Gastrocnemius medialis (tissue), 4 donors: ENCODE measurements at regions not wholly inside any gene's neighbourhood (a gene's known extent, or its start where the extent isn't known, plus 50 kb on each side); places are given as distances from the start of the nearest gene placed in this dataset.

Experiments used
- ATAC-seq, 2 donors: fragments of 150-250 bp; one replicate each; pipeline ENCODE4 v1.9.1; 2016
- DNase-seq, 2 donors: peaks; one replicate each; pipeline ENCODE4 v3.0.0-alpha.2; 2019
- H3K27ac ChIP-seq, 4 donors: fragments of 200-600 bp; sonication (generic); 1 replicate in 1 of 4; 2 replicates in 3 of 4; pipeline ENCODE4 v1.5.1; 2016 to 2018; ENCODE audit warnings: mild to moderate bottlenecking in 2 of 4, moderate library complexity in 1 of 4
- H3K27me3 ChIP-seq, 3 donors: fragments of 200-600 bp; sonication (generic) in 2 of 3; 1 replicate in 1 of 3; 2 replicates in 2 of 3; pipeline versions ENCODE4 v1.5.1 to v1.6.0; 2016 to 2019; ENCODE audit warnings: mild to moderate bottlenecking in 1 of 3, moderate library complexity in 1 of 3
- H3K36me3 ChIP-seq, 2 donors: fragments of 200-600 bp; sonication (generic) in 1 of 2; one replicate each; pipeline ENCODE4 v1.5.1; 2017 to 2018
- H3K4me1 ChIP-seq, 2 donors: fragments of 200-600 bp; sonication (generic) in 1 of 2; one replicate each; pipeline ENCODE4 v1.5.1; 2016 to 2017; ENCODE audit warnings: mild to moderate bottlenecking in 2 of 2
- H3K4me3 ChIP-seq, 4 donors: fragments of 200-600 bp; sonication (generic) in 3 of 4; 1 replicate in 1 of 4; 2 replicates in 3 of 4; pipeline ENCODE4 v1.5.1; 2016 to 2019; ENCODE audit warnings: mild to moderate bottlenecking in 2 of 4
- H3K9me3 ChIP-seq, 3 donors: fragments of 200-600 bp; sonication (generic) in 2 of 3; 1 replicate in 1 of 3; 2 replicates in 2 of 3; pipeline ENCODE4 v1.5.1; 2016 to 2019
- POLR2A ChIP-seq, 2 donors: fragments of 450-650 bp; IDR thresholded peaks; one replicate each; pipeline ENCODE4 v1.6.1; 2017; ENCODE audit warnings: antibody characterized with exemption in 2 of 2, mild to moderate bottlenecking in 2 of 2, moderate library complexity in 2 of 2
- in situ Hi-C, 4 donors: fragments of 200-750 bp; cut with MboI; loops; one replicate each; pipeline versions ENCODE4 v1.15.0 to v1.8.0; 2017; ENCODE audit warnings: low sequenced_read_pairs in 4 of 4
- intact Hi-C: fragments of 100-400 bp; cut with DNase I; formaldehyde crosslinking; loops from one replicate; pipeline ENCODE4 v1.15.1; 2023; ENCODE audit warnings: low total_unique reads
- TF ChIP-seq, protein P1 (sequence below), 5 experiments: fragments of 450-650 bp in 3 of 5; fragments of 200-600 bp in 2 of 5; sonication (generic) in 2 of 5; IDR thresholded peaks in 4 of 5; conservative IDR thresholded peaks in 1 of 5; 1 replicate in 4 of 5; 2 replicates in 1 of 5; pipeline ENCODE4 v1.5.1; 2016 to 2019; ENCODE audit warnings: antibody characterized with exemption in 5 of 5, mild to moderate bottlenecking in 3 of 5, moderate library complexity in 3 of 5

DNA sequence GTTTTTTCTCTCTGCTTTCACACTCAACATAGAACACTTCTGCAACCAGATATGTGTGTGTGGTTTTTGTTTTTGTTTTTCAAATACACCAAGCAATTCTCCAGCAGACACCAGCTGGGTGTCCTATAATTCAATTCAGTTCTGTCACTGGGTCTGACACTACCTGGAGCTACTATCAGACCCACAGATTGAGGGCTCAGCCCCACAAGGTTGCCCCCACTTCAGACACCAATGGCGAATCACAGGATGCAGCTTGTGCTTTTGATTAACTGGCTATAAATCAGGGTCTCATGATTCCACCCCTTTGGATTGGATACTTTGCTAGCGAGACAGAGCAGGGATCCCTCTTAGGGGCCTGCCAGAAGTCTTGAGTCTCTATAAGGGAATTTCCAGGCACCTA is 462.2 kb upstream of the NRP1 start:
- no peak for TF ChIP-seq POLR2A (IDR thresholded peaks at IDR 0.05)
- TF ChIP-seq, protein P1, sequence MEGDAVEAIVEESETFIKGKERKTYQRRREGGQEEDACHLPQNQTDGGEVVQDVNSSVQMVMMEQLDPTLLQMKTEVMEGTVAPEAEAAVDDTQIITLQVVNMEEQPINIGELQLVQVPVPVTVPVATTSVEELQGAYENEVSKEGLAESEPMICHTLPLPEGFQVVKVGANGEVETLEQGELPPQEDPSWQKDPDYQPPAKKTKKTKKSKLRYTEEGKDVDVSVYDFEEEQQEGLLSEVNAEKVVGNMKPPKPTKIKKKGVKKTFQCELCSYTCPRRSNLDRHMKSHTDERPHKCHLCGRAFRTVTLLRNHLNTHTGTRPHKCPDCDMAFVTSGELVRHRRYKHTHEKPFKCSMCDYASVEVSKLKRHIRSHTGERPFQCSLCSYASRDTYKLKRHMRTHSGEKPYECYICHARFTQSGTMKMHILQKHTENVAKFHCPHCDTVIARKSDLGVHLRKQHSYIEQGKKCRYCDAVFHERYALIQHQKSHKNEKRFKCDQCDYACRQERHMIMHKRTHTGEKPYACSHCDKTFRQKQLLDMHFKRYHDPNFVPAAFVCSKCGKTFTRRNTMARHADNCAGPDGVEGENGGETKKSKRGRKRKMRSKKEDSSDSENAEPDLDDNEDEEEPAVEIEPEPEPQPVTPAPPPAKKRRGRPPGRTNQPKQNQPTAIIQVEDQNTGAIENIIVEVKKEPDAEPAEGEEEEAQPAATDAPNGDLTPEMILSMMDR (IDR thresholded peaks at IDR 0.05 in 4 of 5, conservative IDR thresholded peaks at IDR 0.05 in 1 of 5) = no peak
- H3K27ac ChIP-seq = no peak overlapping the region
- no peaks in the 10 kb centered on the region for H3K9me3 ChIP-seq
- ATAC-seq (no peak), DNase-seq (no peak)
- H3K4me1 ChIP-seq = peaks cover 19% of the 10 kb centered on the region in 2 donors
- no peaks in the 10 kb centered on the region for H3K27me3 ChIP-seq
- no peak overlapping the region for H3K4me3 ChIP-seq
- intact Hi-C loops = no loop called here
- in situ Hi-C loops = no loop called here
- H3K36me3 ChIP-seq = no peaks in the 10 kb centered on the region

DNA sequence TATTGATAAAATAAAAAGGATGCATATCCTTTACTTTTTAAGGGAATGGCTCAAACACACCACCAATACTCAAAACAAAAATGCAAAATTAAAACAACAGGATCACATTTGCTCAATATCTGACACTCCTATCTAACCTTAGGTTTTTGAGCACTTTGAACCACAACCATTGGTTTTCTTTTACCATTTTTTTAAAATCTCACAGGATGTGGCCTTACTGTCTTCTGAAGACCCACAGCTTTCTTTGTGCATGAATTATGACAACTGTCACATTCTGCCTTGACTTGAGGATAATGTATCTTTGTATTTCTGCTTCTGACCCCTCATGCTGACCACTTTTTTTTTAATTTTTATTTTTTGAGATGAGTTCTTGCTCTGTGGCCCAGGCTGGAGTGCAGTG is 461.1 kb upstream of the NRP1 start:
- in situ Hi-C loops = no loop called here
- intact Hi-C loops = no loop called here
- Histone ChIP-seq H3K27me3 (no peaks in the 10 kb centered on the region), H3K27ac (no peak overlapping the region), H3K9me3 (no peaks in the 10 kb centered on the region), H3K4me3 (no peak overlapping the region), H3K4me1 (peaks cover 10 to 14% of the 10 kb centered on the region in 2 donors), H3K36me3 (no peaks in the 10 kb centered on the region)
- ATAC-seq (no peak), DNase-seq (no peak)
- TF ChIP-seq POLR2A (IDR thresholded peaks at IDR 0.05) = no peak
- TF ChIP-seq, protein P1 (IDR thresholded peaks at IDR 0.05 in 4 of 5, conservative IDR thresholded peaks at IDR 0.05 in 1 of 5) = no peak

DNA sequence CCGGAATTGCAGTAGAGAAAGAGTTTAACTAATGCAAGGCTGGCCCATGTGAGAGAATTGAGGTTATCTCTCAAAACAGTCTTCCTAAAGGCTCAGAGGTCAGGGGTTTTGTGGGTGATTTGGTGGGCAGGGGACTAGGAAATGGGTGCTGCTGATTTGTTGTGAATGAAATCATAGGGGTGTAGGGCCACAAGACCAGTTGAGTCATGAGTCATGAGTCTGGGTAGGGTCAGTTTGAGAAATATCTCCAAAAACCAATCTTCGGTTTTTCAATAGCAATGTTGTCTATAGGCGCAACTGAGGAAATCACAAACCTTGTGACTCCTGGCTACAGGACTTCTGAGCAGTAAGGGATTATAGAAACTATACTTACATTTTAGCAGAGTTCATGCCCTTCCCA is 460.0 kb upstream of the NRP1 start:
- intact Hi-C loops (no loop called here), in situ Hi-C loops (no loop called here)
- Histone ChIP-seq H3K4me1 (peaks cover 0 to 7% of the 10 kb centered on the region in 2 donors), H3K4me3 (no peak overlapping the region), H3K36me3 (no peaks in the 10 kb centered on the region), H3K27me3 (no peaks in the 10 kb centered on the region), H3K9me3 (no peaks in the 10 kb centered on the region), H3K27ac (no peak overlapping the region)
- DNase-seq (no peak), ATAC-seq (no peak)
- TF ChIP-seq POLR2A (IDR thresholded peaks at IDR 0.05) = no peak
- TF ChIP-seq, protein P1 (IDR thresholded peaks at IDR 0.05 in 4 of 5, conservative IDR thresholded peaks at IDR 0.05 in 1 of 5) = no peak

DNA sequence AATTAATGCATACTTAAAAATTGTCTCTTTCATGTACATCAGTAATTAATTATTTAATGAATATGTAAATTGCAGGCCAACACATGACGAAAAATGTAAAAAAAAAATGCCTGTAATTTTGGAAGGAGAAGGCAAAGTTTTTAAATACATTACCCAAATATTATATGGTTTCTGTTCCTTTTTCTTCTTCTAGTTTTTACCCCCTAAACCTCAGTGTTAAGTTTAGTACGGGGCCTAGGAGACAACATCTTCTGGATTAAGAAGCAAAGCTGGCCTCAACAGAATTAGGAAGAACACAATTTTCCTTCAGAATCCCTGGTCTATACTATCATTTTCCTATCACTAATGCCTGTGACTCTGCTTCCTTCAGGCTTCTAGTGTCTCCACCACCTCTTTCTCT is 459.3 kb upstream of the NRP1 start:
- no peaks in the 10 kb centered on the region for H3K9me3 ChIP-seq
- intact Hi-C loops (no loop called here), in situ Hi-C loops (no loop called here)
- ATAC-seq (no peak), DNase-seq (no peak)
- H3K4me3 ChIP-seq = no peak overlapping the region
- H3K4me1 ChIP-seq = peaks cover 0 to 7% of the 10 kb centered on the region in 2 donors
- TF ChIP-seq, protein P1 (IDR thresholded peaks at IDR 0.05 in 4 of 5, conservative IDR thresholded peaks at IDR 0.05 in 1 of 5) = no peak
- no peak for TF ChIP-seq POLR2A (IDR thresholded peaks at IDR 0.05)
- H3K27me3 ChIP-seq = no peaks in the 10 kb centered on the region
- H3K36me3 ChIP-seq = no peaks in the 10 kb centered on the region
- H3K27ac ChIP-seq = no peak overlapping the region

DNA sequence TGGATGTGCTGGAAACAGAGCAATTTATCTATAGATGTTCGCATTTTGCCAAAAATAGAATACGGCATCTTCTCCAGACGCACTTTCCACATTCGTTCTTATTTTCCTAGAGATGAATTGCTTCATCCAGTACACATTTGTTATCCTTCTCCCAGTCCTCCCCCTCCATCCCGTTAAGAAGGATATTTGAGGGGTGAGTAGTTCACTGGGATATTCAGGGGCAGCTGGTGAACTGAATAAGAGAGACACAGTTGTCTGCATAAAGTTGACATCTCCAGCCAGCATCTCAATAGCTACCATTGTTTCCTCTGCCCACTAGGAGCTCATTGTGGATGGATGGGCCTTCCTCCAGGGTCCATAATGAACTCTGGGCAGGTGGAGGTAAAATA is 456.8 kb upstream of the NRP1 start:
- TF ChIP-seq POLR2A (IDR thresholded peaks at IDR 0.05) = no peak
- TF ChIP-seq, protein P1 (IDR thresholded peaks at IDR 0.05 in 4 of 5, conservative IDR thresholded peaks at IDR 0.05 in 1 of 5) = no peak
- intact Hi-C loops = no loop called here
- no peak for ATAC-seq
- no peaks in the 10 kb centered on the region for H3K27me3 ChIP-seq
- no peak overlapping the region for H3K27ac ChIP-seq
- H3K4me3 ChIP-seq = no peak overlapping the region
- no peaks in the 10 kb centered on the region for H3K36me3 ChIP-seq
- in situ Hi-C loops = no loop called here
- H3K4me1 ChIP-seq = peaks cover 0 to 7% of the 10 kb centered on the region in 2 donors
- H3K9me3 ChIP-seq = no peaks in the 10 kb centered on the region
- no peak for DNase-seq
